ENCODE measurements at regions not wholly inside any gene's neighbourhood (a gene's known extent, or its start where the extent isn't known, plus 50 kb on each side); places are given as distances from the start of the nearest gene placed in this dataset.
"Not testable (repeated sequence)": the region's sequence is repeated elsewhere in the genome, so short reads cannot be mapped to it uniquely, and the experiment has no call there.

DNA sequence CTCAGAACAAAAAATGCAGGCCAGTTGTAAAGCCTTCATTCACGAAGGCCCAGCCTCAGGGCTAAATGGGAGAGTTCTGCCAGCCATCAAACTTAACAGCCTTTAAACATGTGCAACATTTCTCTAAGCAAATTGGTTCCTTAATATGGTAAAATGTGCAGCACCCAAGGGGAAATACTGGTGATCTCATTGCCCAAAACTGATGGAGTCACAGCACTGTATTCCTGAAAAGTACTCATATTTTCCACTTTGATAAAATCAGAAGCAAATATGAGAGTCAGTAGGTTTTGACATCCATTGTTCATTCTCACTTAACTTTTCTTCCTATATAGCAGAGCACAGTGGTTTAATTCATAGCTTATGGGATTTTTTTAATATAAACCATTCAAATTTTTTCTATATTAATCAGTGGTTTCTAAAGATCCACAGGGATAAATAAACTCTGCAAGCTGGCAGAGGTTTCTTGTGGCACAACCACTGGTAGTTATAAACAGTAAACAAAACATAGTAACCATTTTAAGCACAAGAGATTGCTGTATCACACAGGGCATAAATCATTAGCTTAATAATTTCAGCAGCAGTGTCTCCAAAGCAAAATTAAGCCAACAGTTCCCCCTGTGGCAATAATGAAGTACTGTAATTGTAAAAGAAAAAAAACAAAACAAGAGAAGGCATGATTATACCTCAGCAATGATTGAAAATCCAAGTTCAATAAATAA lies 106.9 kb upstream of the LYPLAL1 start:
- ATAC-seq: no peak

DNA sequence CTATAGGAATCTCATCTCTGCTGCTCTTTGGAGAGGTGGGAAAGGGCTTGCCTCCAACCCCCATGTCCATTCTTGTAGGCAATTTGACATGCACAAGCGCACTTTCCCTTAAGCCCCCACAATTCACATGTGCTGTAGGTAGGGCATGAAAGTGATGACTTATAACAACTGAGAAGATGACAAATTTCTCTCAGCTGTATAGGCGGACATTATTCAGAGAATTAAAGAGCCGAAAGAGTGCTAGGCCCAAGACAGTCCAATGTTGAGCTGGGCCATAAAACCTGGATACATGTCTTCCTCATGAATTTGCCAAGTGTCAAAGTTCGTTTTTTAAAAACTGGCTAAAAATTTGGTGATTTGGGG lies 106.3 kb upstream of the LYPLAL1 start:
- peak in 1 of 2 donors; percentile 41 for ATAC-seq

DNA sequence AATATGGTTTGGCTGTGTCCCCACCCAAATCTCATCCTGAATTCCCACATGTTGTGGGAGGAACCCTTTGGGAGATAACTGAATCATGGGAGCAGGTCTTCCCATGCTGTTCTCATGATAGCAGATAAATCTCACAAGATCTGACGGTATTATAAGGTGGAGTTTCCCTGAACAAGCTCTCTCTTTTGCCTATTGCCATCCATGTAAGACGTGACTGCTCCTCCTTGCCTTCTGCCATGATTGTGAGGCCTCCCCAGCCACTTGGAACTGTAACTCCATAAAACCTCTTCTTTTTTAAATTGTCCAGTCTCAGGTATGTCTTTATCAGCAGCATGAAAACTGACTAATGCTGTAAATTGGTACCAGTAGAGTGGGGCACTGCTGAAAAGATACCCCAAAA lies 103.3 kb upstream of the LYPLAL1 start:
- not testable (repeated sequence) for ATAC-seq

DNA sequence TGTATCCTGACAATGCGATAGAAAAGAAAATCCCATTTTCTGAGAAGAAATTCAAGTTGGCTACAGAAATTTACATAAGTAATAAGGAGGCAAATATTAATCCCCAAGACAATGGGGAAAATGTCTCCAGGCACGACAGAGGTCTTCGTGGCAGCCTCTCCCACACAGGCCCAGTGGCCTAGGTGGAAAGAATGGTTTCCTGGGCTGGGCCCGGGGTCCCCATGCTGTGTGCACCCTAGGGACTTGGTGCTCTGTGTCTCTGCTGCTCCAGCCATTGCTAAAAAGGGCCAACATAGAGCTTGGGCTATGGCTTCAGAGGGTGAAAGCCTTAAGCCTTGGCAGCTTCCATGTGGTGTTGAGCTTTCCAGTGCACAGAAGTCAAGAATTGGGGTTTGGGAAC lies 102.5 kb upstream of the LYPLAL1 start:
- ATAC-seq: no peak

DNA sequence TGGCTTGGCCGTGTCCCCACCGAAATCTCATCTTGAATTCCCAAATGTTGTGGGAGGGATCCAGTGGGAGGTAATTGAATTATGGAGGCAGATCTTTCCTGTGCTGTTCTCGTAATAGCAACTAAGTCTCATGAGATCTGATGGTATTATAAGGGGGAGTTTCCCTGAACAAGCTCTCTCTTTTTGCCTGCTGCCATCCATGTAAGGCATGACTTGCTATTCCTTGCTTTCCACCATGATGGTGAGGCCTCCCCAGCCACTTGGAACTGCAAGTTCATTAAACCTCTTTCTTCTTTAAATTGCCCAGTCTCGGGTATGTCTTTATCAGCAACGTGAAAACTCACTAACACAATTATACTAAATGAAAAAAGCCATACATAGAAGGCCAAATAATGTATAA lies 101.3 kb upstream of the LYPLAL1 start:
- no peak for ATAC-seq

DNA sequence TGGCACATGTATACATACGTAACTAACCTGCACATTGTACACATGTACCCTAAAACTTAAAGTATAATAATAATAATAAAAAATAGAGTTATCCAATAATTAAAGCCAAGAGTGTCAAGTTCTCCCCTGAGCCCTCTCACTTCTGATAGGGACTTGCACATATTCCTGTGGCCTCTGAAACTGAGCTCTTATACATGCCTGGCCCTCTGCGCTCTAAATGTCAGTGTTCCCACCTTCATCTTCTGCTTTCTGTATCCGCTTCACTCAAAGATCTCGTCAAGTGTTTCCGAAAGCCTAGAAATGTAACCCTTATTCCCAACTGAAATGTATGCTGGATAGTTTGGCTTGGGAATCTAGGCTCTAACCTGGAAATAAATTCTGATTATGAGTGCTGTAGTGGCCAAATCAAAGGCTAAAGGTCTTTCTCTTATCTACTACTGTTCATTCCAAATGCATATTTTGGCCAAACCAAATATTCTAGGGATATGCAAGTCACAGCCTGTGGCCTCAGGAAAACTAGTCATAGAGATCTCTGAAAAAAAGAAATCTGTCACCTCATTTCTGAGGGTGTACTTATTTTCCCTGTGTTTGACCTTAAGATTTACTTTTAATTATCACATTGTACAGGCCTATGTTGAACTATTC lies 99.5 kb upstream of the LYPLAL1 start:
- no peak for ATAC-seq

DNA sequence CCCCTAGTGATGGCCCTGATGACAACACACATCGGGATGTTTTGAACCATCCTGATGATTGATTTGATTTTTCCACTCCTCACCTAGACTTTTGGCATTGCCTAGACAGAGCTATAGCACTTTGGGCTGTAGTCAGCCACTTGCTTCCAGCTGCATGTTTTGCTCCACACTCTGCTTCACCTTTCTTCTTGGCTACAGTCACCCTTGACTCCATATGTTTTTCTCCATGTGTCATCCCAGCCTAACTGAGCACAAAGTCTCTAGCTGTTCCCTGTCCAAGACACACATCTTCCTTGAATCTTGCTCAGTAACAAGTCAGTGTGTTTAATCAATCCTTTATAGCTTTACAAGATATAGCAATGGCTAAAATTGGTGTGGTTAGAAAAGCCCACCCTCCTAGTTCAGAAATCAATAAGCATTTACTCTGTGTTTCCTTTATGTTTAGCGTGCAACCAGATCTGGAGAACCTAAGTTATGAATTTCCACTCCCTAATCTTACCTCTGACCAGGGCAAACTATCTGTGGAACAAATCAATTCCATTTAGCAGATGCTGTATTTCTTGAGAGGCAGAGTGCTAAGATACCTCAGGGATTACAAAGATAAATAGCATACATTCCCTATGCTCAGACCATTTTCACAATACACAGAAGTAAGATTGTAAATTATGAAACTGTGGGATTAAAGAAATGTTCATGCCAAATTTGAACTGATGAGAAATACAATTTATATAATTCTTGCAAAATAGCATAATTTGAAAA lies 98.4 kb upstream of the LYPLAL1 start:
- no peak for ATAC-seq

DNA sequence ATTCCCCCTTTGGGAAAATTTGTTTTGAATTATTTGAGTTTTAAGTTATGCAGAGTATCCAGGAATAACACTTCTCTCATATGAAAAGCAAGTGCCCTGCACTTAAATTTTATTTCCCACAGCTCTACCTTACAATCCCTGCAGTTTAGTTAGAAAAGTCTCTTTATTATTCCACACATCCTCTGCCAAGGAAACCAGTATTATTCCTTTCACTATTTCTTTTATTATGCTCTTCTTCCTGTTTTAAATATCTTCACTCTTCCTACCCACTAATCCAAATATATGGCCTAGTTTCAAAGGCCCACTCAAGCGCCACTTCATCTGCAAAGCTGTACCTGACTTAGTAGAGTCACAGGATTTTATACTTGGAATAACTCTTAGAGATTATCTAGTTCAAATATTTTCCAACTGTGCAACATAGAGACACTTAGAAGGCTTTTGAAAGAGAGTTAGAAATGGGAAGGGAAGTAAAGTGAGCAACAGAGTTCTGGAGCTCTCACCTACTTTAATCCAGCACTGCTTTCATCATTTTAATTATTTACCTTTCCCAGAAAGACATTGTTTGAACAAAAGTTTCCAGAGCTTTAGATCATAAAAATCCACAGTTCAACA lies 97.2 kb upstream of the LYPLAL1 start:
- no peak for ATAC-seq

DNA sequence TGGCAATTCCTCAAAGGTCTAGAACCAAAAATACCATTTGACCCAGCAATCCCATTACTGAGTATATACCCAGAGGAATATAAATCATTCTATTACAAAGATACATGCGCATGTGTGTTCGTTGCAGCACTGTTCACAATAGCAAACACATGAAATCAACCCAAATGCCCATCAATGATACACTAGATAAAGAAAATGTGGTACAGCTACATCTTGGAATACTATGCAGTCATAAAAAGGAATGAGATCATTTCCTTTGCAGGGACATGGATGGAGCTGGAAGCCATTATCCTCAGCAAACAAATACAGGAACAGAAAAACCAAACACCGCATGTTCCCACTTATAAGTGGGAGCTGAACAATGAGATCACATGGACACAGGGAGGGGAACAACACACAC lies 95.9 kb upstream of the LYPLAL1 start:
- ATAC-seq: not testable (repeated sequence)

DNA sequence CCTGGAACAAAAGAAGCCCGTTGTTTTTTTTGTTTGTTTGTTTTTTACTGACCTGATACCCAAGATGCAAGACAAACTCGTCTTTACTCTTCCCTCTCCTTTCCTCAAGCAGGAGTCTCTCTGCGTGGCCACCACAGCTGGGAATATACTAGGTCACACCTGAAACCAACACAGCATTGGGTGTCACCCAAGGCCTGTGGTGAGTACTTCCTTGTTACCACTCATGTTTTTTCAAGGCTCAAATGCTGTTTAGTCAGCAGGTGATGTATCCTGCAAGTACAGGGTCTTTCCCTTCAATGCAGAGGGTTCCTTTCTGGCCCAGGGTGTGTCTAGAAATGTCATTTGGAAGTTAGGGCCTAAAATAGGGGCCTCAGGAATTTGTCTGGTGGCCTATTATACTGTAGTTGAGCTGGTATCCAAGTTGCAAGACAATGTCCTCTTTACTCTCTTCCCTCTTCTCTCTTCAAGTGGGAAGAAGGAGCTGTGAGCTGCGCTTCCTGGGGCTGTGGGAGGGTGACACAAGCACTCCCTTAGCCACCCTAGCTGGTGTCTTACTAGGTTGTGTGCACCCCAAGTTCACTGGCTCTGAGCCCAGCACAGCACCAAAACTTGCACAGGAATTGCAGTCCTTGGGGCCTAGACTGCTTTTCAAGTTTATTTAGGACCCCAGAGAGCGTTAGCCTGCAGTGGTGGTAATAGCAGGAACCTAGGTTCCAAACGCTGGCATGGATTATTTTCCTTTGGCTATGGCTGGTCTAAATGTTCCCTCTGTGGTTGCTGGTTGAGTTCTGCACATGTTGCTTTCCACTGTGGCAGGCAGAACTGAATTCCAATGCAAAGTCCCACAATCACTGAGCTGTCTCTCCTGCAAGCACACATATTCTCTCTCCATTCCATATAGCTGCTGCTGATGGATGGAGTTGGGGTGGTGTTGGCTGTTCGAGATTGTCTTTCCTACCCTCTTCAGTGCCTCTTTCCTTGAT lies 91.4 kb upstream of the LYPLAL1 start:
- no peak for ATAC-seq

DNA sequence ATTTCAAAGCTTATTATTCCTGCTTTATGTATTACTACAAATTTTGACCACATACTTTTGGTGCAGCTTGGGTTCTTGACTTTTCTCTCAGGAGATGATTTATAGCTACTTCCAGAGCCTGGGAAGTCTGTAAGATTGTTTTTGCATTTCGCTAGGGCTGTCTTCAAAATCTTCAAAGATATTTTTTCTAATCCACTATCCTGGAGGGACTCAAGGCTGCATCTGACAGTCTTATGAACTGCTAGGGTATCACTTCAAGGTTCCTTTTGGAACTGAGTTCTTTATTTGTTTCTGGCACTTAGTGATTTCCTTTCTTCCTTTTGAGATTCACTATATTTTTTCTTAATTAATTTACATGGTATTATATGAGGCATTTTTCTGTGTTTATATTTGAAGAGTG lies 90.0 kb upstream of the LYPLAL1 start:
- no peak for ATAC-seq

DNA sequence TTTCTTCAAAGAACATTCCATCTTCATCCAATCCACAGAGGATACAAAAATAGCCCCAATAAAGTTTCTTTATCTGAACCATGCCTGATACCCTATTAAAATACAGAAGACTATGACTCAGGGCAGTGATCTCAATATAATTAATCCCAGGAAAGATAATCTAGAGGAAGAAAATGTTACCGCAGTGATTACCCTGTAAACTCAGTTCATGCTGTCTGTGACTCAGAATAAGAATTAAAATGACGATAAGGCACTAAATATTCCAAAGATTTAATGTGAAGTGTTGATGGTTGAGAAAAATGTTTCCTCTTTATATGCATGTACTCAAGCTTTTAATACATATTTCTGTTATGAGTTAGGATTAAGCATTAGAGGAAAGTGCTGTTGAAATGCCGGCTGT lies 88.6 kb upstream of the LYPLAL1 start:
- ATAC-seq: no peak

DNA sequence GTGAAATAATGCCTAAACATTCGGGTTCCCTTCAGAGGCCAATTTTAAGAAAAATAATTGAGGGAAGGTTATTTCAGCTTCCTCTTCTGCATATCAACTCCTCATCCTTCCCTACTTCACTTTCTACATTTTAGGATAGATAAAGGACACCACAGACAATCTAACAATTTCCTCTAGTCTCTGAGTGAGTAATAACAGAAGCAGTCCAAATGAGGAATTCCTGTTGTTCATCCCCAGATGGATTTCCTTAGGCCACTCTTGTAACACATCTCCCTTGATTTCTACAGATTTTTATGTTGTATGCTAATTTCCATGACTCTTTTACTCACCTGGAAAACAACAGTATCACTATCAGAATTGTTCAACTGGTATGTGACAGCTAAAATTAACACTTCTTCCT lies 87.7 kb upstream of the LYPLAL1 start:
- no peak for ATAC-seq

DNA sequence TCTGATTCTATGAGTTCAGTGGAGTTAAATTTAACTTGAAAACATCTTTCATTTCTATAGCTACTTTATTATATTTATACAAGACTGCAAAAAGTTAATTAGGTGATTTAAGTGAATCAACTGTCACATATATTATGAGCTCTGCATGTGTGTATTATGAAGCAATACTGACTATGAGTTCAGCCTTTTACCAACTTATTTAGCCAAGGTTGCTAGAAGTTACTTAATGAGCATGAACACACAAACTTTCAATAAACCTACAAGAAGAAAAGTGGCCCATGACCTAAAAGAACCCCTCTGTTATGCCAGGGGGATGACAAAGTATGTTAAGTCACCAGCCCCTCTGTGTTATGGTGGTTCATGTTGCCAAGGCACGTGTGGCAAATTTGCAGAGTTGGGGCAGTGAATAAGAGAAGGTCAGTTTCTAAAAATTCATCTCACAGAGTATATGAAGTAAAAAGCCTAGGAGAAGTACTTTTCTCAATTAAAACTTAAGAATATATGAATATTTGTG lies 86.7 kb upstream of the LYPLAL1 start:
- ATAC-seq: no peak

DNA sequence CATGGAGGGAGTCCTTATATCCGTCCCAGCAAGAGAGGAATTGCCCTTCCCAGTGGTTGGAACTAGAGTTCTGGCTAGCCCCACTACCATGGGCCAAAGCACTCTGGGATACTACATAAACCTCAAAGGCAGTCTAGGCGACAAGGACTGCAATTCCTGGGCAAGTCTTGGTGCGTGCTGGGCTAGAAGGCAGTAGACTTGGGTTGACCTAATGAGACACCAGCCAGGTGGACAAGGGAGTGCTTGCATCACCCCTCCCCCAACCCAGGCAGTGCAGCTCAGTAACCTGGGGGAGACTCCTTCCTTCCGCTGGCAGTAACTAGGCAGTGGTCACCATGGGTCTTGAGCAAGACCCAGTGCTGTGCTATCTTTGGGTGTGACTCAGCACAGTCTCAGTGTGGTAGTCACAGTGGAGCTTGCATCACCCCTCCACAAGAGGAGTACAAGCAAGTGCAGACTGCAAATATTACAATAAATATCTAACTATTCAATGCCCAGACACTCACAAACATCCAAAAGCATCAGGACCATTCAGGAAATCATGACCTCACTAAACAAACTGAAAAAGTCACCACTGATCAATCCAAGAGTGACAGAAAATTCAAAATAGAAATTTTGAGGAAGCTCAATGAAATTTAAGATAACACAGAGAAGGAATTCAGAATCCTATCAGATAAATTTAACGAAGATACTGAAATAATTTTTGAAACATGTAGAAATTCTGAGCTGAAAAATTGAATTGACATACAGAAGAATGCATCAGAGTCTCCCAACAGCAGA lies 84.7 kb upstream of the LYPLAL1 start:
- ATAC-seq: no peak

DNA sequence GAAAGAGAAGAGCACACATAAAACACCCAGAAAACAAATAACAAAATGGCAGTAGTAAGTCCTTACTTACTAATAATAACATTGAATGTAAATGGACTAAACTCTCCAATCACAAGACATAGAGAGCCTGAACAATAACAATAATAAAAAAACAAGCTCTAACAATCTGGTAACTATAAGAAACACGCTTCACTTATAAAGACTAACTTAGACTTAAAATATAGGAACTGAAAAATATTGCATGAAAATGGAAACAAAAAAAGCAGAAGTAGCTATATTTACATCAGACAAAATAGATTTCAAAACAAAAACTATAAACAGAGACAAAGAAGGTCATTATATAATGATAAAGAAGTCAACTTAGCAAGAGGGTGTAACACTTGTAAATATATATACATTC lies 83.1 kb upstream of the LYPLAL1 start:
- ATAC-seq: no peak

DNA sequence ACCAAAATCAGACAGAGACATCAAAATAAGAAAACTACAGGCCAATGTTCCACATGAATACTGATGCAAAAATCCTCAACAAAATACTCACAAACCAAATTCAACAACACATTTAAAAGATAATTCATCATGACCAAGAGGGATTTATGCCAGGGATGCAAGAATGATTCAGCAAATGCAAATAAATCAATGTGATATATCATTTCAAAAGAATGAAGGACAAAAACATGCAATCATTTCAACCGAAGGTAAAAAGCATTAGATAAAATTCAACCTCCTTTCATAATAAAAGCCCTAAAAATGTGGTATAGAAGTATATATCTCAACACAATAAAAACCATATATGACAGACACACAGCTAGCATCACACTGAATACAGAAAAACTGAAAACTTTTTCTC lies 81.5 kb upstream of the LYPLAL1 start:
- no peak for ATAC-seq

DNA sequence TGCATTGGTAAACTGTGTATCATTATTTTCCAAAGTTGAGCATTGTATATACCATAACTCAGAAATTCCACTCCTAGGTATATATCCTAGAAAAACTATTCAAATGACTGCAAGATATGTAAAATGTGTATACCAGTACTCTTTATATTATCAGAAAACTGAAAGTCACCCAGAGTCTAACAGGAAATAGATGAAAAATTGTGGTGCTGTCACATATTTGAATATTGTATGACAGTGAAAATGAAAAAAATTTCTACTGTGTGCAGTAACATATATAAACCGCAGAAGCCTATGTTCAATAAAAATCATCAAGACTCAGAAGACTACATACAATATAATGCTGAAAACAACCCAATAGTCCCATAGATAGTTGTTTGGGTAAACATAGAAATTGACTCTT lies 74.4 kb upstream of the LYPLAL1 start:
- ATAC-seq: no peak

DNA sequence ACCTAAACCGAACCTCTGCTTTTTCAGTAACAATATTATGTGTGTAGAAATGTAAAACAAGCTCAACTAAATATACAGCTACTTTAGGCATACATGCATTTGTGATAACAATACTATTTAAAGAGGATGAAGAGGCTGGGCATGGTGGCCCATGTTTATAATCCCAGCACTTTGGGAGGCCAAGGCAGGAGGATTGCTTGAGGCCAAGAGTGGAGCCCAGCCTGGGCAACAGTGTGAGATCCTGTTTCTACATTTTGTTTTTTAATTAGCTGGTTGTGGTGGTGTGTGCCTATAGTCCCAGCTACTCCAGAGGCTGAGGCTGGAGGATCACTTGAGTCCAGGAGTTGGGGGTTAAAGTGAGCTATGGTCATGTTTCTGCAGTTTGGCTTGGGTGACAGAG lies 73.6 kb upstream of the LYPLAL1 start:
- ATAC-seq: no peak

DNA sequence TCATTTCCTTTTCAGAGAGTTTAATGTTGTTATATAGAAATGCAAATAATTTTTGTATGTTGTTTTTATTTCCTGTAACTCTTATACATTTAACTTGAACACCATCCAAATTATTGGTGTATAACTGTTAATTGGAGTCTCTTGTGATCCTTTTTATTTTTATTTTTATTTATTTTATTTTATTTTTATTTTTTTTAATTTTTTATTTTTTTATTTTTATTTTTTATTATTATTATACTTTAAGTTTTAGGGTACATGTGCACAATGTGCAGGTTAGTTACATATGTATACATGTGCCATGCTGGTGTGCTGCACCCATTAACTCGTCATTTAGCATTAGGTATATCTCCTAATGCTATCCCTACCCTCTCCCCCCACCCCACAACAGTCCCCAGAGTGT lies 71.2 kb upstream of the LYPLAL1 start:
- not testable (repeated sequence) for ATAC-seq

DNA sequence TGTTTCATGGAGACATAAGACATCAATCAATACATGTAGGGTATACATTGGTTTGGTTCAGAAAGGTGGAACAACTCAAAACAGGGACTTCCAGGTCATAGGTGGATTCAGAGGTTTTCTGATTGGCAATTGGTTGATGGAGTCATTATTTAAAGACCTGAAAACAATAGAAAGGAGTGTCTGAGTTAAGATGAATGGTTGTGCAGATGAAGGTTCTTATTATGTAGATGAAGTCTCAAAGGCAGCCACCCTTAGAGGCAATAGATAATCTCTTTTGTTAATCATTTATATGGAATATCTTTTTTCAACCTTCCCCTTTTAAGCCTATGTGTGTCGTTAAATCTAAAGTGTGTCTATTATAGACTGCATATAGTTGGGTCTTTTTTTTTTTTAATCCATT lies 67.8 kb upstream of the LYPLAL1 start:
- ATAC-seq: no peak

Measured in activated CD4-positive, CD25-positive, alpha-beta regulatory T cell treated with anti-CD3 and anti-CD28 coated beads, Interleukin-2, amount 50 U/mL, for 24 hours (primary cell).